Brain microvascular endothelial cell (primary cell): ENCODE measurements at regions not wholly inside any gene's neighbourhood (a gene's known extent, or its start where the extent isn't known, plus 50 kb on each side); places are given as distances from the start of the nearest gene placed in this dataset.

ENCODE experiments used
- DNase-seq: peaks from one replicate; pipeline ENCODE4 v3.0.0-alpha.2; 2020
- H3K27ac ChIP-seq: fragments of 250-450 bp; sonication (Bioruptor Pico); 2 replicates; pipeline ENCODE4 v1.5.1; 2020; ENCODE audit warnings: mild to moderate bottlenecking, moderate library complexity
- H3K27me3 ChIP-seq: fragments of 250-450 bp; sonication (Bioruptor Pico); replicated peaks from 2 replicates; pipeline ENCODE4 v1.5.1; 2020; ENCODE audit warnings: mild to moderate bottlenecking
- H3K36me3 ChIP-seq: fragments of 250-450 bp; sonication (Bioruptor Pico); replicated peaks from 2 replicates; pipeline ENCODE4 v1.5.1; 2020; ENCODE audit warnings: mild to moderate bottlenecking
- H3K4me3 ChIP-seq: 2 replicates; pipeline ENCODE4 v1.5.1; 2011; ENCODE audit warnings: low read depth, mild to moderate bottlenecking, control low read depth, low read length, moderate library complexity
- CTCF ChIP-seq: IDR thresholded peaks from 2 replicates; pipeline ENCODE4 v1.5.1; 2011; ENCODE audit warnings: low read depth, mild to moderate bottlenecking, moderate library complexity, low read length, control low read depth, inconsistent platforms; ENCODE audit errors: missing control alignments
- in situ Hi-C: cut with HindIII; loops from 2 replicates; pipeline ENCODE4 v1.10.0; 2017; ENCODE audit warnings: low sequenced_read_pairs, low pct_ligation_motif_present

DNA sequence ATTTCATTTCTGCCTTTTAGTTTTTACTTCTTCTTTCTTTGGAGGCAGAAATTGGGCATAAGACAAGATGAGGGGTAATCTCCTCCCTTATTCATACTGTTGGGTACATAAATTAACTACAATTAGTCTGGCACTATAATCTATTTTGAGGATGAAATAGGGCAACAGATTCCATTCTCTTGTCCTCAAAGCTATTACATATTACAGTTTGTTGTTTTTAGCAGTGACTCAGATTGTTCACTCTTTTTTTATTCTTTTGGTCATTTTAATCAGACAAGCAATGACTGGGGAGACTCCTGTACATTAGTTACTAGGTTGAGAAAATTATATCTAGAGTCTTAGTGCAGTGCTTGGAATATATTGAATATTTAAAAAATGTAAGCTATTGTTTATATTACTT lies 556.0 kb downstream of the OTOL1 start:
- Histone ChIP-seq H3K27ac (no peak overlapping the region), H3K36me3 (no peaks in the 10 kb centered on the region), H3K4me3 (no peak overlapping the region), H3K27me3 (no peaks in the 10 kb centered on the region)
- in situ Hi-C loops, result no loop called here
- DNase-seq, result no peak
- TF ChIP-seq CTCF, result no peak

GRCh38 chr3:162072656-162073164 lies 576.1 kb downstream of the OTOL1 start:
- in situ Hi-C loops, result no loop called here
- no peak for DNase-seq
- H3K4me3 ChIP-seq, result no peak overlapping the region
- no peaks in the 10 kb centered on the region for H3K27me3 ChIP-seq
- no peaks in the 10 kb centered on the region for H3K36me3 ChIP-seq
- no peak for TF ChIP-seq CTCF
- no peak overlapping the region for H3K27ac ChIP-seq

DNA sequence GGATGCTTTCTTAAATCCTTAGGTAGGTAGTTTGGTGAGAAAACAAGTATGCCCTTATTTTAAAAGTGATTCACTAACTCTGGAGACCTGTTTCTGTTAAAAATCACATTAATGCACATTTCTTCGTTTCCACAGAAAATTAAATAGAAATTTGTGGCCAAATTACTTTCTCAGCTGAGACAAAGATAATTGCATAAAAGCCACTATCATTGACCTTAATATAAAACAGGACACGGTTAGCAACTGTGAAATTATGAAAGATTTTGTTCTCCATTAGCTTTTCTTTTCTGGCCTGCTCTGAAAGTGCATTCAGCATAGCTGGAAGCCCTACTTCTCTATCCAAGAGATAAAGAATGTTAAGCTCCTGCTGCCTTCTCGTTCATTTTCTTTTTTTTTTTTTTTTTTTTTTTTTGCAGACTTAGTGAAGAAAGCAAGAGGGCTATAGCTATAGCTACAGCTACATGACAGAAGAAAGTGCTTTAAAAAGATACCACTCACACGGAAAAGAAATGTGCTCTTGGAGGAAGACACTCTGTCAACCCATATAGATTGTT lies 576.9 kb downstream of the OTOL1 start:
- in situ Hi-C loops, result no loop called here
- H3K36me3 ChIP-seq, result no peaks in the 10 kb centered on the region
- H3K4me3 ChIP-seq, result no peak overlapping the region
- no peak for TF ChIP-seq CTCF
- DNase-seq, result no peak
- no peaks in the 10 kb centered on the region for H3K27me3 ChIP-seq
- H3K27ac ChIP-seq, result no peak overlapping the region

DNA sequence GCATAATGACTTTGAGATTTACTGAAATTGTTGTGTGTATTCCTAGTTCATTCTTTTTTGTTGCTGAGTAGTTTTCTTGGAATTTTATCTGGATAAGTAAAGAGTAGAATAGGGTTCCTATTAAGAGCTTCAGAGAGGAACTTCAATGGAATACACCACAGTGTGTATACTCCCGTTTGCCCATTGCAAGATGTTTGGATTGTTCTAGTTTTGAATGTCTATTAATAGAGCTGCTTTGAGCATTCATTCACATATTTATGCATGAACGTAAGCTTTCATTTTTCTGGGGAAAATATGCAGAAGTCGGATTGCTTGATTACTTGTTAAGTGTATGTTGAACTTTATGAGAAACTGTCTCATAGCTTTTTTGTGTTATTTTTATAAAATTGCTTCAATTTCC lies 580.5 kb downstream of the OTOL1 start:
- no peak for TF ChIP-seq CTCF
- DNase-seq, result no peak
- Histone ChIP-seq H3K27ac (no peak overlapping the region), H3K4me3 (no peak overlapping the region), H3K27me3 (no peaks in the 10 kb centered on the region), H3K36me3 (no peaks in the 10 kb centered on the region)
- in situ Hi-C loops, result no loop called here

DNA sequence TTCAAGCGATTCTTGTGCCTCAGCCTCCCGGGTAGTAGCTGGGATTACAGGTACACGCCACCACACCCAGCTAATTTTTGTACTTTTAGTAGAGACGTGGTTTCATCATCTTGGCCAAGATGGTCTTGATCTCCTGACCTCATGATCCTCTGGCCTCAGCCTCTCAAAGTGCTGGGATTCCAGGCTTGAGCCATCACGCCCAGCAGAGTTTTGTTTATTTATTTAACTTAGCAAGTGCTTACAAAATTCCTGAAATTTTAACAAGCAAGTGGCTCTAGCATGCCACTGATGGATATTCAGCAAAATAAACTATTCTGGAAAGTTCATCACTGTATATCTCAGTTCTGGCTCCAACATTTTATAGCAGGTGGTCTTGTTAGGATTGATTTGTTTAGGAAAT lies 585.9 kb downstream of the OTOL1 start:
- DNase-seq, result no peak
- Histone ChIP-seq H3K4me3 (no peak overlapping the region), H3K27me3 (no peaks in the 10 kb centered on the region), H3K36me3 (no peaks in the 10 kb centered on the region), H3K27ac (no peak overlapping the region)
- in situ Hi-C loops, result no loop called here
- no peak for TF ChIP-seq CTCF

DNA sequence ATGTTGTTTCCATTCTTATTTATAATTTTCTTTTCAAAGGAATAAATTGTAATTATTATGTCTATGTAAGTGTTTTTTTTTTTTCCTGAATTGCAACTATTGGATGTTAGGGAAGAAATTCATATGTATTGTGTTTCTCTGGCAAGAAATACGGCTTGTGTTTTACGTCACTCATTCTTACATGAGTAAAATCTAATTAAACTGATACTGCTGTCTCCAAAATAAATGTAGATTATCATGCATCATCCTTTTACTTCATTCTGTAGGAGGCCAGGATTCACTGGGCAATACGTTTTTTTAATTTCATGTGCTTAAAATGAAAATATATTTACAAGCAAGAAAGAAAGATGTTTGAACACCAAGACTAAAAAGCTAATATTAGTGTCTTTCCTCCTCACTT lies 590.8 kb downstream of the OTOL1 start:
- Histone ChIP-seq H3K27me3 (no peaks in the 10 kb centered on the region), H3K36me3 (no peaks in the 10 kb centered on the region), H3K4me3 (no peak overlapping the region), H3K27ac (no peak overlapping the region)
- no peak for TF ChIP-seq CTCF
- in situ Hi-C loops, result no loop called here
- DNase-seq, result no peak
